WTC11 (cell line): ENCODE measurements at regions not wholly inside any gene's neighbourhood (a gene's known extent, or its start where the extent isn't known, plus 50 kb on each side); places are given as distances from the start of the nearest gene placed in this dataset.
A peak's percentile ranks its signal among the peaks of the same experiment; 100 is the strongest.

ENCODE experiments used
- ATAC-seq: fragments of 200-7000 bp; cut with Tn5 transposase; 2 replicates; pipeline ENCODE4 v1.10.0; 2021; ENCODE audit warnings: mild to moderate bottlenecking, moderate library complexity
- CTCF ChIA-PET: fragments of 300-600 bp; sonication (Branson Sonifier 250); formaldehyde crosslinking; loops from one replicate; lab custom pipeline; 2021; ENCODE audit warnings: antibody characterized with exemption; lab: Charles Lee
- POLR2A ChIA-PET: fragments of 350-600 bp; sonication (Branson Sonifier 250); formaldehyde crosslinking; loops from one replicate; lab custom pipeline; 2021; ENCODE audit warnings: antibody characterized with exemption; lab: Charles Lee
- DNase-seq: peaks from one replicate; pipeline ENCODE4 v3.0.0; 2021; ENCODE audit warnings: low spot score
- H3K27ac Mint-ChIP-seq: 2 replicates; pipeline ENCODE4 v1.8.0; 2021; ENCODE audit warnings: mixed read lengths
- H3K27me3 Mint-ChIP-seq: 2 replicates; pipeline ENCODE4 v1.8.0; 2021; ENCODE audit warnings: low read depth, mild to moderate bottlenecking, moderate library complexity, mixed read lengths
- H3K36me3 Mint-ChIP-seq: 2 replicates; pipeline ENCODE4 v1.8.0; 2021; ENCODE audit warnings: mixed read lengths
- H3K4me1 Mint-ChIP-seq: 2 replicates; pipeline ENCODE4 v1.8.0; 2022; ENCODE audit warnings: mixed read lengths
- H3K4me3 Mint-ChIP-seq: 2 replicates; pipeline ENCODE4 v1.8.0; 2021; ENCODE audit warnings: mild to moderate bottlenecking, moderate library complexity, mixed read lengths
- H3K9me3 Mint-ChIP-seq: 2 replicates; pipeline ENCODE4 v1.8.0; 2021; ENCODE audit warnings: mixed read lengths
- AR ChIP-seq: fragments of 250-450 bp; sonication (Bioruptor Pico); IDR thresholded peaks from 2 replicates; pipeline ENCODE4 v1.9.0; 2021; ENCODE audit warnings: mild to moderate bottlenecking
- ARID4B ChIP-seq: sonication (generic); formaldehyde crosslinking; IDR thresholded peaks from 2 replicates; pipeline ENCODE4 v1.8.0; 2023; ENCODE audit warnings: missing genetic modification reagents, mild to moderate bottlenecking, borderline replicate concordance
- ATF1 ChIP-seq: sonication (generic); formaldehyde crosslinking; IDR thresholded peaks from 2 replicates; pipeline ENCODE4 v1.8.1; 2023; ENCODE audit warnings: mild to moderate bottlenecking, moderate library complexity, missing genetic modification reagents
- ATF3 ChIP-seq: sonication (generic); formaldehyde crosslinking; conservative IDR thresholded peaks from 2 replicates; pipeline ENCODE4 v1.8.1; 2022; ENCODE audit warnings: mild to moderate bottlenecking, missing genetic modification reagents
- EMX1 ChIP-seq: fragments of 250-450 bp; sonication (Bioruptor Pico); IDR thresholded peaks from 2 replicates; pipeline ENCODE4 v1.8.0; 2021; ENCODE audit warnings: mild to moderate bottlenecking
- ERG ChIP-seq: fragments of 250-450 bp; sonication (Bioruptor Pico); IDR thresholded peaks from 2 replicates; pipeline ENCODE4 v1.8.0; 2021; ENCODE audit warnings: mild to moderate bottlenecking
- FOXJ3 ChIP-seq: sonication (generic); formaldehyde crosslinking; IDR thresholded peaks from 2 replicates; pipeline ENCODE4 v1.9.0; 2021; ENCODE audit warnings: missing genetic modification reagents, mild to moderate bottlenecking, borderline replicate concordance
- JAZF1 ChIP-seq: fragments of 250-450 bp; sonication (Bioruptor Pico); IDR thresholded peaks from 2 replicates; pipeline ENCODE4 v1.9.0; 2021; ENCODE audit warnings: moderate library complexity, mild to moderate bottlenecking, inconsistent platforms
- MAX ChIP-seq: sonication (generic); formaldehyde crosslinking; IDR thresholded peaks from 2 replicates; pipeline ENCODE4 v1.8.0; 2022; ENCODE audit warnings: mild to moderate bottlenecking, missing genetic modification reagents
- MXD4 ChIP-seq: fragments of 250-450 bp; sonication (Bioruptor Pico); IDR thresholded peaks from 2 replicates; pipeline ENCODE4 v1.8.0; 2021; ENCODE audit warnings: mild to moderate bottlenecking, moderate library complexity, borderline replicate concordance
- MYBL2 ChIP-seq: sonication (generic); formaldehyde crosslinking; IDR thresholded peaks from 2 replicates; pipeline ENCODE4 v1.8.1; 2023; ENCODE audit warnings: mild to moderate bottlenecking, moderate library complexity, missing genetic modification reagents
- NFE2L1 ChIP-seq: sonication (generic); formaldehyde crosslinking; IDR thresholded peaks from 2 replicates; pipeline ENCODE4 v1.8.1; 2023; ENCODE audit warnings: missing genetic modification reagents
- NFYB ChIP-seq: sonication (generic); formaldehyde crosslinking; conservative IDR thresholded peaks from 2 replicates; pipeline ENCODE4 v1.8.0; 2022; ENCODE audit warnings: low read depth, missing genetic modification reagents
- NR2C2 ChIP-seq: sonication (generic); formaldehyde crosslinking; IDR thresholded peaks from 2 replicates; pipeline ENCODE4 v1.8.0; 2022; ENCODE audit warnings: mild to moderate bottlenecking, missing genetic modification reagents
- PREB ChIP-seq: sonication (generic); formaldehyde crosslinking; IDR thresholded peaks from 2 replicates; pipeline ENCODE4 v1.8.1; 2022; ENCODE audit warnings: mild to moderate bottlenecking, missing genetic modification reagents, moderate library complexity, borderline replicate concordance
- SMAD3 ChIP-seq: sonication (generic); formaldehyde crosslinking; IDR thresholded peaks from 2 replicates; pipeline ENCODE4 v1.8.0; 2022; ENCODE audit warnings: missing genetic modification reagents, mild to moderate bottlenecking, borderline replicate concordance
- SP1 ChIP-seq: sonication (generic); formaldehyde crosslinking; conservative IDR thresholded peaks from 2 replicates; pipeline ENCODE4 v1.8.1; 2022; ENCODE audit warnings: missing genetic modification reagents
- ZBTB43 ChIP-seq: sonication (generic); formaldehyde crosslinking; IDR thresholded peaks from 2 replicates; pipeline ENCODE4 v1.8.1; 2023; ENCODE audit warnings: mild to moderate bottlenecking, missing genetic modification reagents
- TF ChIP-seq, protein P1 (sequence below): sonication (generic); formaldehyde crosslinking; IDR thresholded peaks from 2 replicates; pipeline ENCODE4 v1.8.0; 2023; ENCODE audit warnings: mild to moderate bottlenecking, missing genetic modification reagents

- DNase-seq (no peak), ATAC-seq (peak; percentile 33)
- Mint-ChIP-seq H3K27me3 (no peaks in the 10 kb centered on the region; the same call in 1 of the 2 replicates), H3K4me1 (no peaks in the 10 kb centered on the region), H3K4me3 (no peak overlapping the region), H3K9me3 (no peaks in the 10 kb centered on the region), H3K36me3 (peaks cover 15% of the 10 kb centered on the region), H3K27ac (no peak overlapping the region)
- ChIA-PET POLR2A (no interaction called here), CTCF (interaction anchor here (0.6 to 0.7 kb wide), 4 partner anchors 23 to 216 kb away, joined by 3 to 4 read pairs (median 3); no protein-coding TSS in a partner anchor)
- no peak for TF ChIP-seq NFYB (CRISPR knock-in tag)
Observed at GRCh38 chr19:5269926-5270325, 70.7 kb downstream of the PTPRS start.

GRCh38 chr19:5269279-5269678 is 71.3 kb downstream of the PTPRS start:
- Mint-ChIP-seq H3K27ac (peak overlapping the region; percentile 45; the same call in 1 of the 2 replicates), H3K9me3 (no peaks in the 10 kb centered on the region), H3K4me1 (no peaks in the 10 kb centered on the region), H3K4me3 (no peak overlapping the region), H3K27me3 (no peaks in the 10 kb centered on the region; the same call in 1 of the 2 replicates), H3K36me3 (peaks cover 20% of the 10 kb centered on the region)
- ChIA-PET CTCF (interaction anchor here (0.6 to 0.7 kb wide), 4 partner anchors 36 to 216 kb away, joined by 3 to 4 read pairs (median 3); no protein-coding TSS in a partner anchor), POLR2A (no interaction called here)
- no peak for ATAC-seq
- TF ChIP-seq MAX (CRISPR knock-in tag) (no peak), FOXJ3 (CRISPR knock-in tag) (no peak), MYBL2 (CRISPR knock-in tag) (no peak), ATF1 (CRISPR knock-in tag) (no peak), EMX1 (CRISPR knock-in tag) (no peak), SP1 (CRISPR knock-in tag) (no peak), NR2C2 (CRISPR knock-in tag) (no peak), ARID4B (no peak), ZBTB43 (CRISPR knock-in tag) (no peak), MXD4 (CRISPR knock-in tag) (no peak), SMAD3 (CRISPR knock-in tag) (no peak), JAZF1 (CRISPR knock-in tag) (no peak), PREB (CRISPR knock-in tag) (no peak), AR (CRISPR knock-in tag) (no peak), NFE2L1 (CRISPR knock-in tag) (no peak), ERG (CRISPR knock-in tag) (no peak), NFYB (CRISPR knock-in tag) (no peak), ATF3 (CRISPR knock-in tag) (no peak)
- TF ChIP-seq, protein P1, sequence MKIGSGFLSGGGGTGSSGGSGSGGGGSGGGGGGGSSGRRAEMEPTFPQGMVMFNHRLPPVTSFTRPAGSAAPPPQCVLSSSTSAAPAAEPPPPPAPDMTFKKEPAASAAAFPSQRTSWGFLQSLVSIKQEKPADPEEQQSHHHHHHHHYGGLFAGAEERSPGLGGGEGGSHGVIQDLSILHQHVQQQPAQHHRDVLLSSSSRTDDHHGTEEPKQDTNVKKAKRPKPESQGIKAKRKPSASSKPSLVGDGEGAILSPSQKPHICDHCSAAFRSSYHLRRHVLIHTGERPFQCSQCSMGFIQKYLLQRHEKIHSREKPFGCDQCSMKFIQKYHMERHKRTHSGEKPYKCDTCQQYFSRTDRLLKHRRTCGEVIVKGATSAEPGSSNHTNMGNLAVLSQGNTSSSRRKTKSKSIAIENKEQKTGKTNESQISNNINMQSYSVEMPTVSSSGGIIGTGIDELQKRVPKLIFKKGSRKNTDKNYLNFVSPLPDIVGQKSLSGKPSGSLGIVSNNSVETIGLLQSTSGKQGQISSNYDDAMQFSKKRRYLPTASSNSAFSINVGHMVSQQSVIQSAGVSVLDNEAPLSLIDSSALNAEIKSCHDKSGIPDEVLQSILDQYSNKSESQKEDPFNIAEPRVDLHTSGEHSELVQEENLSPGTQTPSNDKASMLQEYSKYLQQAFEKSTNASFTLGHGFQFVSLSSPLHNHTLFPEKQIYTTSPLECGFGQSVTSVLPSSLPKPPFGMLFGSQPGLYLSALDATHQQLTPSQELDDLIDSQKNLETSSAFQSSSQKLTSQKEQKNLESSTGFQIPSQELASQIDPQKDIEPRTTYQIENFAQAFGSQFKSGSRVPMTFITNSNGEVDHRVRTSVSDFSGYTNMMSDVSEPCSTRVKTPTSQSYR (CRISPR knock-in tag): no peak
- DNase-seq: no peak
